BE2C (cell line): ENCODE measurements at regions not wholly inside any gene's neighbourhood (a gene's known extent, or its start where the extent isn't known, plus 50 kb on each side); places are given as distances from the start of the nearest gene placed in this dataset.

Experiments
- DNase-seq: peaks from one replicate; pipeline ENCODE4 v3.0.0-alpha.2; 2020
- H3K27me3 ChIP-seq: fragments of 250-450 bp; sonication (Bioruptor Pico); 2 replicates; pipeline ENCODE4 v1.5.1; 2020; ENCODE audit warnings: mild to moderate bottlenecking
- H3K36me3 ChIP-seq: fragments of 250-450 bp; sonication (Bioruptor Pico); 2 replicates; pipeline ENCODE4 v1.5.1; 2020; ENCODE audit warnings: mild to moderate bottlenecking
- H3K4me1 ChIP-seq: fragments of 250-450 bp; sonication (Bioruptor Pico); 2 replicates; pipeline ENCODE4 v1.5.1; 2020
- H3K4me3 ChIP-seq: 2 replicates; pipeline ENCODE4 v1.5.1; 2011; ENCODE audit warnings: low read depth, low read length
- H3K9me3 ChIP-seq: fragments of 250-450 bp; sonication (Bioruptor Pico); 2 replicates; pipeline ENCODE4 v1.5.1; 2020
- TF ChIP-seq, protein P1 (sequence below): IDR thresholded peaks from 2 replicates; pipeline ENCODE4 v1.5.1; 2012; ENCODE audit warnings: mild to moderate bottlenecking, low read depth, low read length

DNA sequence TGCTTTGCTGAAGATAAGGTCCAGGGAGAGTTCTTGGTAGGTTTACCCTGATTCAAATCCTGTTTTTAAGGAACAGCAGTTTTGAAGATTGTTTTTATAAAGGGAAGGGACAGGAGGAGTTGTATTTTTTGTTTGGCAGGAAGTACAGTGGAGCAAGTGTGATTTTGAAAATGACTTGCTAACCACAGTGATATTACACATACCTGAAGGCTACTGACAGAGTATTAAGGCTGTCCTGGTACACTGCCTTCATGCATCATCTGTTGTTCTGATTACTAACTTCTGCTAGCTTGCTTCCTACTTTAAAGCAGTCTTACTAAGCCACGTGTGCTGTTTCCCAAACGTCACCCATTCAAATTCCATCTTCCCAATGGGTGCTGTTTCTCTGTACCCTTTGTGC, 559.5 kb upstream of the SGCD start:
- H3K4me3 ChIP-seq: no peak overlapping the region
- no peaks in the 10 kb centered on the region for H3K36me3 ChIP-seq

DNA sequence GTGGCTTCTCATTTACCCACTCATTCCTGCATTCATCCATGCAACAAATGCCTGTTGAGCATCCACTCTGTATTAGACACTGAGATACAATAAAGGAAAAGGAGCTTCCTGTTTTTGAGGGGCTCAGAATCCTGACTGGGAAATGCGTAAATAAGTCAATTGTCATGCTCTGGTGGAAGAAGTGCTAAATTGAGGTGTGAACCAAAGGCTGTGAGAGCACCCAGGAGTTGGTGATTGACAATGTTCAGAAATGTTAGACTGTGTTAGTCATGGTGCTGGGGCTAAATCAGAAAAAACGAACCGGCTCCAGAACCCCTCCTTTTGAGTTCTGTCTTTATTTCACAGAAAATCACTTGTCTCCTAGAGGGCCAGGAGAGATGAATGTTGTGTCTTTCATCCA, 558.6 kb upstream of the SGCD start:
- DNase-seq: no peak
- Histone ChIP-seq H3K4me1 (no peaks in the 10 kb centered on the region), H3K9me3 (no peaks in the 10 kb centered on the region), H3K36me3 (no peaks in the 10 kb centered on the region), H3K27me3 (no peaks in the 10 kb centered on the region), H3K4me3 (no peak overlapping the region)
- TF ChIP-seq, protein P1, sequence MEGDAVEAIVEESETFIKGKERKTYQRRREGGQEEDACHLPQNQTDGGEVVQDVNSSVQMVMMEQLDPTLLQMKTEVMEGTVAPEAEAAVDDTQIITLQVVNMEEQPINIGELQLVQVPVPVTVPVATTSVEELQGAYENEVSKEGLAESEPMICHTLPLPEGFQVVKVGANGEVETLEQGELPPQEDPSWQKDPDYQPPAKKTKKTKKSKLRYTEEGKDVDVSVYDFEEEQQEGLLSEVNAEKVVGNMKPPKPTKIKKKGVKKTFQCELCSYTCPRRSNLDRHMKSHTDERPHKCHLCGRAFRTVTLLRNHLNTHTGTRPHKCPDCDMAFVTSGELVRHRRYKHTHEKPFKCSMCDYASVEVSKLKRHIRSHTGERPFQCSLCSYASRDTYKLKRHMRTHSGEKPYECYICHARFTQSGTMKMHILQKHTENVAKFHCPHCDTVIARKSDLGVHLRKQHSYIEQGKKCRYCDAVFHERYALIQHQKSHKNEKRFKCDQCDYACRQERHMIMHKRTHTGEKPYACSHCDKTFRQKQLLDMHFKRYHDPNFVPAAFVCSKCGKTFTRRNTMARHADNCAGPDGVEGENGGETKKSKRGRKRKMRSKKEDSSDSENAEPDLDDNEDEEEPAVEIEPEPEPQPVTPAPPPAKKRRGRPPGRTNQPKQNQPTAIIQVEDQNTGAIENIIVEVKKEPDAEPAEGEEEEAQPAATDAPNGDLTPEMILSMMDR: no peak

More for the DNA sequence above, 559.5 kb upstream of the SGCD start:
- TF ChIP-seq, protein P1: no peak
- Histone ChIP-seq H3K9me3 (no peaks in the 10 kb centered on the region), H3K27me3 (no peaks in the 10 kb centered on the region), H3K4me1 (no peaks in the 10 kb centered on the region)
- no peak for DNase-seq

DNA sequence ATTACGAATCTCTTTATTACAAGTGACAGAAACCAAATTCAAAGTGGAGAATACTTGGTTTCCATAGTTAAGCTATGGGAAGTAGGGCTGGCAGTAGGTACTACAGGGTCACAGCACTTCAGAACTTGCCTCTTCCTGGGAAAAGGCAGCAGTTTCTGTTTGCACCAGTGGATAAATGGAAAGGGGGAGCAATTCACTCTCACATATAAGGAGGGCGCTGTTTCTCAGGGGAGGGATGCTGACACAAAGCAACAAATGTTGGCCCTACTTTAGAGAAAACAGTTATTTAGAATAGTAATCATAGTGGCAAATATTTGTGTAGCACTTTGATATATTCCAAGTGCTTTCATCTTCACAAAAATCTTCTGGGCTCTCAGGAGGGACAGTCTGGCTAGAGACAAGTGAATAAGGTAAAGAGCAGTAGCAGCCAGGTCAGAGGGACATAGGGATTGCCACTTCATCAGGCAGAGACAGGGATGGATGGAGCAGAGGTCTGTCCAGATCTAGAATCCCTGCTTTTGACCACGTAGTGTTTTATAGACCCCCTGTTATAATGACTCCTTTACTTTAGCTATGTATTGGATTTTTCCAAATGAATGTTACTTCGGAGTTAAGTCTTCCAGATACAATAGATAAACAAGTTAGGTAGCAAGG, 554.8 kb upstream of the SGCD start:
- DNase-seq: no peak
- TF ChIP-seq, protein P1: no peak
- Histone ChIP-seq H3K36me3 (no peaks in the 10 kb centered on the region), H3K9me3 (no peaks in the 10 kb centered on the region), H3K27me3 (no peaks in the 10 kb centered on the region), H3K4me1 (no peaks in the 10 kb centered on the region), H3K4me3 (no peak overlapping the region)

DNA sequence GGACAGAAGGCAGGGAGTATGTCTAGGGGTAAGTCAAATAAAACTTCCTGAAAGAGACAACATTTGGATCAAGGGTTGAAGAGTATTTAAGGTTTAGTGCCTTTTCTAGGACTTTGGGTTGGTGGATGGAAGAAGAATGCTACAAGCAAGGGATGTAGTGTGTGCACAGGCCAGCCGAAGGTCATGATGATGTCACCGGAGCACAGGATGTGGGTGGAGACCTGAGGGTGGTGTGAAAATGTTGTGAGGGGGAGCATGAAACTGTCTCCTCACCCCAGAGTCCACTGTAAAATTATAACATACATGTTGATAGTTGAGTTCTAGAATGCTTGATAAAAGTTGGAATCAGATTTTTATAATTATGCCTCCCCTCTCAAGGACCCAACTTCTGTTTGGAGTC, 553.3 kb upstream of the SGCD start:
- H3K9me3 ChIP-seq: no peaks in the 10 kb centered on the region
- H3K27me3 ChIP-seq: no peaks in the 10 kb centered on the region
- DNase-seq: no peak
- H3K36me3 ChIP-seq: no peaks in the 10 kb centered on the region
- TF ChIP-seq, protein P1: no peak
- H3K4me1 ChIP-seq: no peaks in the 10 kb centered on the region
- no peak overlapping the region for H3K4me3 ChIP-seq

DNA sequence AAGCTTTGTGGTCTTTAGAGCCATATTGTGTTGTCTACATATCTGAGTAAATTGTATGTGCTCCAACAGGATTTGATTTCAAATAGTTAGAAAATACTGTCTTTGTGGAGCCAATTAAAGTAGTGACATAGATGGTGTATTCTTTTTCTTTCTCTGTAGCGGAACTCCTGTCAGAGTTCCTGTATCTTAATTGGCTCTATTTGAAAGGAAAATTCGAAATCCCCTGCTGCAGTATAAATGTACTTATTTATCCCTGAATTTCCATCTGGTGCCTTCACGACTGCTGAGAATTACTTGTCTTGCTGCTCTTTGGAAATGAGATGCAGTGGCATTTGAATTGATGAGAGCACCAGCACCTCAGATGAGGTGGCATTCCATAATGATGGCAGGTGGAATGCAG, 546.7 kb upstream of the SGCD start:
- TF ChIP-seq, protein P1: no peak
- DNase-seq: no peak

DNA sequence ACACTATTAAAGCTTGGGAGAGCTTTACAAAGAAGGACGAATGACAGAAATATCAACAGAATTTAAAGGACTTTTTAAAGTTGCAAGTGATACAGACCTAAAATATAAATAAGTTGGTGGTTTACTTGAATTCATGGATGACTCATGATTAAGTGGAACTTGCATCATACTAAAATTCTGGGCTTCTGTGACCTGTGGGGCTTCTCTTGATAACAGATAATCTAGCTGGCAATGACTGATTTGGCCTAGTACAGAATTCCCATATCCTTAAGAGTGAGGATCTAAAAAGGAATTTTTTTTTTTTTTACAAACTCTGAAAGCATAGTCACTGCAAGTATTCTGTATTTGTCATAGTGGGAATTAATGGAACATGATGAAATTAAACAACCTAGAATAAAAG, 543.7 kb upstream of the SGCD start:
- H3K36me3 ChIP-seq: no peaks in the 10 kb centered on the region
- no peak overlapping the region for H3K4me3 ChIP-seq
- no peaks in the 10 kb centered on the region for H3K27me3 ChIP-seq
- TF ChIP-seq, protein P1: no peak
- no peaks in the 10 kb centered on the region; the same call in 1 of the 2 replicates for H3K9me3 ChIP-seq
- H3K4me1 ChIP-seq: no peaks in the 10 kb centered on the region
- DNase-seq: no peak

More for the DNA sequence above, 546.7 kb upstream of the SGCD start:
- H3K4me1 ChIP-seq: no peaks in the 10 kb centered on the region
- H3K9me3 ChIP-seq: no peaks in the 10 kb centered on the region
- no peak overlapping the region for H3K4me3 ChIP-seq
- H3K27me3 ChIP-seq: no peaks in the 10 kb centered on the region
- no peaks in the 10 kb centered on the region for H3K36me3 ChIP-seq
